GM12874 (cell line): ENCODE measurements at regions not wholly inside any gene's neighbourhood (a gene's known extent, or its start where the extent isn't known, plus 50 kb on each side); places are given as distances from the start of the nearest gene placed in this dataset.

ENCODE experiments used
- CTCF ChIP-seq: IDR thresholded peaks from 2 replicates; pipeline ENCODE4 v1.5.1; 2011; ENCODE audit warnings: low read depth, mild to moderate bottlenecking, control low read depth, low read length, moderate library complexity; ENCODE audit not compliant: insufficient read depth

- no peak for TF ChIP-seq CTCF
Observed at GRCh38 chr12:30810918-30811317, 56.2 kb upstream of the CAPRIN2 start.

- no peak for TF ChIP-seq CTCF
Observed at GRCh38 chr12:30807695-30808034, 52.9 kb upstream of the CAPRIN2 start.

GRCh38 chr12:30806989-30807694 is 52.4 kb upstream of the CAPRIN2 start:
- peak; percentile 57 for TF ChIP-seq CTCF

DNA sequence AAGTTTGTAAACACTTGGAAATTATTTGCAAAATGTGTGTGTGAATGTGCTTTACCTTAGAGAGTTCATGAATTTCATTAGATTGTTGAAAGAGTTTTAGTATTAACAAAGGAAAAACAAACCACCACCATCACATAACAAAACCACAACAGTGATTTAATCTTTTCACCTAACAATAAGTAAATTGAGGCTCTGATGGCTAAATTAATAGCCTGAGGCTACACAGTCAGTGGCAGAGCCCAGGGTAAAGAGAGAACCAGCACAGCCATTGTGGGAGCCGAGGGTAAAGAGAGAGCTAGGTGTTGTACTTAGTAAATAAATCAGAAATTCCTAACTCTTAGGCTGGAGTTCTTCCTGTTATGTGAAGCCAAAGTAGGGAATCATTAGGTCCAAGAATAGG is 51.2 kb upstream of the CAPRIN2 start:
- no peak for TF ChIP-seq CTCF
